ENCODE measurements at regions not wholly inside any gene's neighbourhood (a gene's known extent, or its start where the extent isn't known, plus 50 kb on each side); places are given as distances from the start of the nearest gene placed in this dataset.

GRCh38 chr3:13133471-13133981 is 60.3 kb upstream of the IQSEC1 start:
- TF ChIP-seq, protein P1, sequence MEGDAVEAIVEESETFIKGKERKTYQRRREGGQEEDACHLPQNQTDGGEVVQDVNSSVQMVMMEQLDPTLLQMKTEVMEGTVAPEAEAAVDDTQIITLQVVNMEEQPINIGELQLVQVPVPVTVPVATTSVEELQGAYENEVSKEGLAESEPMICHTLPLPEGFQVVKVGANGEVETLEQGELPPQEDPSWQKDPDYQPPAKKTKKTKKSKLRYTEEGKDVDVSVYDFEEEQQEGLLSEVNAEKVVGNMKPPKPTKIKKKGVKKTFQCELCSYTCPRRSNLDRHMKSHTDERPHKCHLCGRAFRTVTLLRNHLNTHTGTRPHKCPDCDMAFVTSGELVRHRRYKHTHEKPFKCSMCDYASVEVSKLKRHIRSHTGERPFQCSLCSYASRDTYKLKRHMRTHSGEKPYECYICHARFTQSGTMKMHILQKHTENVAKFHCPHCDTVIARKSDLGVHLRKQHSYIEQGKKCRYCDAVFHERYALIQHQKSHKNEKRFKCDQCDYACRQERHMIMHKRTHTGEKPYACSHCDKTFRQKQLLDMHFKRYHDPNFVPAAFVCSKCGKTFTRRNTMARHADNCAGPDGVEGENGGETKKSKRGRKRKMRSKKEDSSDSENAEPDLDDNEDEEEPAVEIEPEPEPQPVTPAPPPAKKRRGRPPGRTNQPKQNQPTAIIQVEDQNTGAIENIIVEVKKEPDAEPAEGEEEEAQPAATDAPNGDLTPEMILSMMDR (IDR thresholded peaks at IDR 0.05): no peak
- no peak for TF ChIP-seq POLR2A (IDR thresholded peaks at IDR 0.05)
